GM18498 (cell line): ENCODE measurements at regions not wholly inside any gene's neighbourhood (a gene's known extent, or its start where the extent isn't known, plus 50 kb on each side); places are given as distances from the start of the nearest gene placed in this dataset.
A peak's percentile ranks its signal among the peaks of the same experiment; 100 is the strongest.
"Not testable (repeated sequence)": the region's sequence is repeated elsewhere in the genome, so short reads cannot be mapped to it uniquely, and the experiment has no call there.

Experiments used
- ATAC-seq: cut with Tn5 transposase; IDR thresholded peaks from one replicate; pipeline ENCODE4 v1.9.1; 2021; ENCODE audit warnings: mild to moderate bottlenecking, moderate library complexity; ENCODE audit not compliant: unreplicated experiment

GRCh38 chr13:88937384-88937783 lies 1266.2 kb downstream of the SLITRK5 start:
- ATAC-seq: no peak

- no peak for ATAC-seq
Observed at GRCh38 chr13:88945793-88946192, 1274.6 kb downstream of the SLITRK5 start.

- ATAC-seq: no peak
Observed at GRCh38 chr13:88948501-88948900, 1277.3 kb downstream of the SLITRK5 start.

GRCh38 chr13:88958821-88959220 lies 1287.7 kb downstream of the SLITRK5 start:
- ATAC-seq: no peak

- no peak for ATAC-seq
Observed at GRCh38 chr13:88976466-88976865, 1305.3 kb downstream of the SLITRK5 start.

- ATAC-seq: no peak
Observed at GRCh38 chr13:88978607-88979006, 1307.4 kb downstream of the SLITRK5 start.

- ATAC-seq: peak; percentile 88
Observed at GRCh38 chr13:88979465-88980175, 1308.4 kb downstream of the SLITRK5 start.

GRCh38 chr13:89003656-89004055 lies 1332.5 kb downstream of the SLITRK5 start:
- ATAC-seq: no peak

GRCh38 chr13:89011615-89012014 lies 1340.4 kb downstream of the SLITRK5 start:
- ATAC-seq: no peak

- ATAC-seq: no peak
Observed at GRCh38 chr13:89027694-89028306, 1356.6 kb downstream of the SLITRK5 start.

- ATAC-seq: no peak
Observed at GRCh38 chr13:89029062-89029461, 1357.9 kb downstream of the SLITRK5 start.

GRCh38 chr13:89034015-89034414 lies 1362.8 kb downstream of the SLITRK5 start:
- no peak for ATAC-seq

GRCh38 chr13:89052699-89053098 lies 1381.5 kb downstream of the SLITRK5 start:
- no peak for ATAC-seq

- ATAC-seq: no peak
Observed at GRCh38 chr13:89053418-89053817, 1382.2 kb downstream of the SLITRK5 start.

- ATAC-seq: no peak
Observed at GRCh38 chr13:89057274-89057673, 1386.1 kb downstream of the SLITRK5 start.

GRCh38 chr13:89057862-89058261 lies 1386.7 kb downstream of the SLITRK5 start:
- ATAC-seq: no peak

GRCh38 chr13:89061821-89062220 lies 1390.7 kb downstream of the SLITRK5 start:
- no peak for ATAC-seq

GRCh38 chr13:89066868-89067466 lies 1395.8 kb downstream of the SLITRK5 start:
- ATAC-seq: peak; percentile 76

GRCh38 chr13:89072979-89073378 lies 1401.8 kb downstream of the SLITRK5 start:
- ATAC-seq: no peak

- ATAC-seq: no peak
Observed at GRCh38 chr13:89076622-89077021, 1405.5 kb downstream of the SLITRK5 start.

- ATAC-seq: no peak
Observed at GRCh38 chr13:89082623-89083022, 1411.5 kb downstream of the SLITRK5 start.

- ATAC-seq: not testable (repeated sequence)
Observed at GRCh38 chr13:89088107-89088506, 1416.9 kb downstream of the SLITRK5 start.
